GM13977 (cell line): ENCODE measurements at regions not wholly inside any gene's neighbourhood (a gene's known extent, or its start where the extent isn't known, plus 50 kb on each side); places are given as distances from the start of the nearest gene placed in this dataset.

ENCODE experiments used
- DNase-seq: peaks from one replicate; pipeline ENCODE4 v3.0.0; 2012; ENCODE audit warnings: low spot score
- CTCF ChIP-seq: IDR thresholded peaks from 2 replicates; pipeline ENCODE4 v1.5.1; 2012; ENCODE audit warnings: mild to moderate bottlenecking, control low read depth; ENCODE audit not compliant: insufficient read depth; ENCODE audit errors: extremely low read depth, missing control alignments
- in situ Hi-C: fragments of 300-500 bp; cut with MboI; formaldehyde crosslinking; loops from one replicate; pipeline ENCODE4 v1.12.0; 2022; ENCODE audit warnings: low sequenced_read_pairs, low pct_unique_long_range_greater_than_20kb, mixed read lengths, inconsistent platforms; ENCODE audit not compliant: unreplicated experiment

- in situ Hi-C loops = no loop called here
- no peak for DNase-seq
- no peak for TF ChIP-seq CTCF
Measured at GRCh38 chr3:86175593-86176444, 815.1 kb downstream of the VGLL3 start.

GRCh38 chr3:86175051-86175536 lies 815.9 kb downstream of the VGLL3 start:
- TF ChIP-seq CTCF = no peak
- in situ Hi-C loops = no loop called here
- no peak for DNase-seq

- no peak for DNase-seq
- in situ Hi-C loops = no loop called here
- TF ChIP-seq CTCF = no peak
Measured at GRCh38 chr3:86173401-86173800, 817.5 kb downstream of the VGLL3 start.

GRCh38 chr3:86168512-86168911 lies 822.4 kb downstream of the VGLL3 start:
- DNase-seq = no peak
- no peak for TF ChIP-seq CTCF
- in situ Hi-C loops = no loop called here

GRCh38 chr3:86162521-86162920 lies 828.4 kb downstream of the VGLL3 start:
- in situ Hi-C loops = no loop called here
- TF ChIP-seq CTCF = no peak
- DNase-seq = no peak

GRCh38 chr3:86161493-86161892 lies 829.5 kb downstream of the VGLL3 start:
- in situ Hi-C loops = no loop called here
- no peak for DNase-seq
- no peak for TF ChIP-seq CTCF
